PC-3 (cell line): ENCODE measurements at regions not wholly inside any gene's neighbourhood (a gene's known extent, or its start where the extent isn't known, plus 50 kb on each side); places are given as distances from the start of the nearest gene placed in this dataset.
A peak's percentile ranks its signal among the peaks of the same experiment; 100 is the strongest.

Source experiments
- ATAC-seq: fragments of 200-7000 bp; cut with Tn5 transposase; 2 replicates; pipeline ENCODE4 v1.9.1; 2020; ENCODE audit warnings: mild to moderate bottlenecking, moderate library complexity
- BruUV-seq: library from RNA; stranded (reverse); fragments of 400-500 nt; replicated peaks from 2 replicates; lab custom pipeline; 2021; lab: Mats Ljungman, UMichigan
- CTCF ChIA-PET: fragments of 300-600 bp; sonication (Branson Sonifier 250); formaldehyde crosslinking; loops from one replicate; lab custom pipeline; 2022; ENCODE audit warnings: antibody characterized with exemption; lab: Charles Lee
- POLR2A ChIA-PET: fragments of 300-600 bp; sonication (Branson Sonifier 250); formaldehyde crosslinking; loops from one replicate; lab custom pipeline; 2022; ENCODE audit warnings: antibody characterized with exemption; ENCODE audit not compliant: unreplicated experiment; lab: Charles Lee
- DNase-seq: peaks from one replicate; pipeline ENCODE4 v3.0.0-alpha.2; 2015
- H2AFZ ChIP-seq: fragments of 300-600 bp; sonication (generic); 2 replicates; pipeline ENCODE4 v1.6.0; 2016; ENCODE audit warnings: antibody characterized with exemption, low read length
- H3F3A ChIP-seq: fragments of 300-600 bp; sonication (generic); one replicate; pipeline ENCODE4 v1.6.0; 2017; ENCODE audit warnings: antibody characterized with exemption, low read length, control low read depth, mild to moderate bottlenecking; ENCODE audit not compliant: unreplicated experiment
- H3K27ac ChIP-seq: fragments of 300-600 bp; sonication (generic); 2 replicates; pipeline ENCODE4 v1.5.1; 2016; ENCODE audit warnings: mild to moderate bottlenecking, low read length
- H3K27me3 ChIP-seq: fragments of 300-600 bp; sonication (generic); 2 replicates; pipeline ENCODE4 v1.6.1; 2016; ENCODE audit warnings: low read length, mixed read lengths
- H3K36me3 ChIP-seq: fragments of 300-600 bp; sonication (generic); 2 replicates; pipeline ENCODE4 v1.6.1; 2016; ENCODE audit warnings: low read depth, mixed run types, low read length, mixed read lengths
- H3K4me1 ChIP-seq: fragments of 300-600 bp; sonication (generic); 2 replicates; pipeline ENCODE4 v1.5.1; 2016; ENCODE audit warnings: low read length; ENCODE audit not compliant: insufficient read depth
- H3K4me2 ChIP-seq: fragments of 300-600 bp; sonication (generic); 2 replicates; pipeline ENCODE4 v1.6.0; 2016; ENCODE audit warnings: low read length
- H3K4me3 ChIP-seq: fragments of 300-600 bp; sonication (generic); 2 replicates; pipeline ENCODE4 v1.5.1; 2016; ENCODE audit warnings: mild to moderate bottlenecking, low read length, mixed read lengths
- H3K79me2 ChIP-seq: fragments of 300-600 bp; sonication (generic); 2 replicates; pipeline ENCODE4 v1.6.1; 2017; ENCODE audit warnings: low read length, mixed read lengths
- H3K9ac ChIP-seq: fragments of 300-600 bp; sonication (generic); 2 replicates; pipeline ENCODE4 v1.6.0; 2016; ENCODE audit warnings: mild to moderate bottlenecking, low read length
- H3K9me2 ChIP-seq: fragments of 300-600 bp; sonication (generic); replicated peaks from 2 replicates; pipeline ENCODE4 v1.6.1; 2016; ENCODE audit warnings: mixed run types, low read length, mixed read lengths
- H3K9me3 ChIP-seq: fragments of 300-600 bp; sonication (generic); 2 replicates; pipeline ENCODE4 v1.6.1; 2016; ENCODE audit warnings: low read length, mixed read lengths
- H4K20me1 ChIP-seq: fragments of 300-600 bp; sonication (generic); 2 replicates; pipeline ENCODE4 v1.6.1; 2016; ENCODE audit warnings: low read length, mixed read lengths
- CTCF ChIP-seq: fragments of 300-600 bp; sonication (generic); conservative IDR thresholded peaks from 2 replicates; pipeline ENCODE4 v1.5.1; 2017; ENCODE audit warnings: antibody characterized with exemption, low read depth, mild to moderate bottlenecking, low read length
- EZH2 ChIP-seq: fragments of 300-600 bp; sonication (generic); IDR thresholded peaks from one replicate; pipeline ENCODE4 v1.6.1; 2017; ENCODE audit warnings: antibody characterized with exemption, mild to moderate bottlenecking, low read length; ENCODE audit not compliant: unreplicated experiment
- EZH2phosphoT487 ChIP-seq: fragments of 300-600 bp; sonication (generic); IDR thresholded peaks from 2 replicates; pipeline ENCODE4 v1.6.1; 2018; ENCODE audit warnings: mild to moderate bottlenecking, antibody characterized with exemption, low read length, borderline replicate concordance
- intact Hi-C: fragments of 100-400 bp; cut with micrococcal nuclease; formaldehyde crosslinking; loops from 2 replicates; pipeline ENCODE4 v1.9.0; 2023

GRCh38 chr2:211062297-211062612 lies 505.9 kb downstream of the CPS1 start:
- no peak overlapping the region for H2AFZ ChIP-seq
- peaks cover 23% of the 10 kb centered on the region for H3K27me3 ChIP-seq
- ChIA-PET POLR2A (no interaction called here), CTCF (no interaction called here)
- H3F3A ChIP-seq, result no peaks in the 10 kb centered on the region
- no peak overlapping the region for H3K9ac ChIP-seq
- no TSS peak for BruUV-seq
- H3K36me3 ChIP-seq, result no peaks in the 10 kb centered on the region
- no peaks in the 10 kb centered on the region for H3K79me2 ChIP-seq
- H3K4me2 ChIP-seq, result no peak overlapping the region
- no peak for ATAC-seq
- H3K4me1 ChIP-seq, result no peaks in the 10 kb centered on the region
- intact Hi-C loops, result no loop called here
- H3K9me3 ChIP-seq, result no peaks in the 10 kb centered on the region
- H3K9me2 ChIP-seq, result no peaks in the 10 kb centered on the region
- no peak for DNase-seq
- TF ChIP-seq CTCF (no peak), EZH2 (no peak), EZH2phosphoT487 (no peak)
- H4K20me1 ChIP-seq, result no peaks in the 10 kb centered on the region
- H3K27ac ChIP-seq, result no peak overlapping the region
- no peak overlapping the region for H3K4me3 ChIP-seq

- Histone ChIP-seq H3K27me3 (peaks cover 19% of the 10 kb centered on the region; the same call in 1 of the 2 replicates), H3K79me2 (no peaks in the 10 kb centered on the region), H3K4me2 (no peak overlapping the region), H3K36me3 (no peaks in the 10 kb centered on the region), H3K9me3 (no peaks in the 10 kb centered on the region), H3K9ac (no peak overlapping the region), H3K4me3 (no peak overlapping the region), H3F3A (no peaks in the 10 kb centered on the region), H2AFZ (no peak overlapping the region), H3K4me1 (0 out of 2 replicates have a peak, but pooled peaks cover 5% of the 10 kb centered on the region), H3K9me2 (no peaks in the 10 kb centered on the region), H3K27ac (no peak overlapping the region), H4K20me1 (no peaks in the 10 kb centered on the region)
- POLR2A ChIA-PET, result no interaction called here
- intact Hi-C loops, result no loop called here
- ATAC-seq (no peak), DNase-seq (no peak)
- CTCF ChIA-PET, result no interaction called here
- TF ChIP-seq CTCF, result no peak
- no TSS peak for BruUV-seq
Measured at GRCh38 chr2:211067029-211067428, 510.6 kb downstream of the CPS1 start.

- Histone ChIP-seq H4K20me1 (no peaks in the 10 kb centered on the region), H2AFZ (no peak overlapping the region), H3K27me3 (peaks cover 19% of the 10 kb centered on the region; the same call in 1 of the 2 replicates), H3K4me2 (no peak overlapping the region), H3K9ac (no peak overlapping the region), H3K79me2 (no peaks in the 10 kb centered on the region), H3K4me1 (0 out of 2 replicates have a peak, but pooled peaks cover 5% of the 10 kb centered on the region), H3K27ac (no peak overlapping the region), H3K4me3 (no peak overlapping the region), H3K9me2 (no peaks in the 10 kb centered on the region), H3F3A (no peaks in the 10 kb centered on the region), H3K9me3 (no peaks in the 10 kb centered on the region), H3K36me3 (no peaks in the 10 kb centered on the region)
- POLR2A ChIA-PET, result no interaction called here
- BruUV-seq, result no TSS peak
- DNase-seq (peak; percentile 35), ATAC-seq (peak; percentile 95)
- intact Hi-C loops, result no loop called here
- CTCF ChIA-PET, result no interaction called here
- no peak for TF ChIP-seq CTCF
- TF ChIP-seq EZH2, result no peak
- TF ChIP-seq EZH2phosphoT487, result no peak
Measured at GRCh38 chr2:211068108-211068780, 511.8 kb downstream of the CPS1 start.
